HCT116 (cell line): ENCODE measurements at regions not wholly inside any gene's neighbourhood (a gene's known extent, or its start where the extent isn't known, plus 50 kb on each side); places are given as distances from the start of the nearest gene placed in this dataset.

ENCODE experiments used
- CBX3 ChIP-seq: IDR thresholded peaks from 2 replicates; pipeline ENCODE4 v1.6.1; 2012; ENCODE audit warnings: low read depth
- CTCF ChIP-seq, 3 experiments: fragments of 200-600 bp in 1 of 3; sonication (generic) in 1 of 3; IDR thresholded peaks in 2 of 3; conservative IDR thresholded peaks in 1 of 3; 2 replicates each; pipeline ENCODE4 v1.5.1; 2012 to 2017; ENCODE audit warnings: low read depth in 2 of 3, low read length in 2 of 3, antibody characterized with exemption in 1 of 3, borderline replicate concordance in 1 of 3, control low read depth in 1 of 3, mild to moderate bottlenecking in 1 of 3, mixed read lengths in 1 of 3, mixed run types in 1 of 3, moderate library complexity in 1 of 3; ENCODE audit not compliant: insufficient read depth in 1 of 3
- EGR1 ChIP-seq: IDR thresholded peaks from 2 replicates; pipeline ENCODE4 v1.6.1; 2012; ENCODE audit warnings: low read depth
- EZH2 ChIP-seq: fragments of 200-600 bp; sonication (generic); IDR thresholded peaks from 2 replicates; pipeline ENCODE4 v1.6.1; 2017; ENCODE audit warnings: antibody characterized with exemption, mixed run types
- EZH2phosphoT487 ChIP-seq: fragments of 200-600 bp; IDR thresholded peaks from 2 replicates; pipeline ENCODE4 v1.6.1; 2018; ENCODE audit warnings: antibody characterized with exemption, borderline replicate concordance
- MAX ChIP-seq: IDR thresholded peaks from 2 replicates; pipeline ENCODE4 v1.6.1; 2012
- POLR2A ChIP-seq: IDR thresholded peaks from 2 replicates; pipeline ENCODE4 v1.7.0; 2011; ENCODE audit warnings: borderline replicate concordance; ENCODE audit not compliant: insufficient read depth, insufficient read length; ENCODE audit errors: extremely low read depth
- SRF ChIP-seq: IDR thresholded peaks from 2 replicates; pipeline ENCODE4 v1.6.1; 2012; ENCODE audit warnings: low read depth
- TCF7L2 ChIP-seq: IDR thresholded peaks from 2 replicates; pipeline ENCODE4 v1.7.0; 2011; ENCODE audit warnings: borderline replicate concordance, inconsistent platforms; ENCODE audit not compliant: insufficient read depth, insufficient read length; ENCODE audit errors: extremely low read depth
- ZNF274 ChIP-seq: fragments of 200-500 bp; sonication (Bioruptor generic); IDR thresholded peaks from 2 replicates; pipeline ENCODE4 v1.6.1; 2014; ENCODE audit warnings: mild to moderate bottlenecking, low read depth, low read length, inconsistent platforms

- TF ChIP-seq CTCF (IDR thresholded peaks at IDR 0.05 in 2 of 3, conservative IDR thresholded peaks at IDR 0.05 in 1 of 3; ENCODE audit: borderline replicate concordance in 1 of 3, insufficient read depth in 1 of 3, low read depth in 2 of 3, low read length in 2 of 3), result no peak
- no peak for TF ChIP-seq POLR2A
- no peak for TF ChIP-seq MAX
- TF ChIP-seq ZNF274, result no peak
- no peak for TF ChIP-seq SRF
- TF ChIP-seq EZH2phosphoT487, result no peak
- no peak for TF ChIP-seq CBX3
- TF ChIP-seq TCF7L2, result no peak
- TF ChIP-seq EGR1, result no peak
- no peak for TF ChIP-seq EZH2
These were observed 115.3 kb downstream of the POLR2M start for GRCh38 chr15:57821826-57822225.
